ENCODE measurements at regions not wholly inside any gene's neighbourhood (a gene's known extent, or its start where the extent isn't known, plus 50 kb on each side); places are given as distances from the start of the nearest gene placed in this dataset.

GRCh38 chr13:91181892-91182291 lies 165.6 kb upstream of the MIR17HG start:
- DNase-seq = no peak
- TF ChIP-seq GATA1 (IDR thresholded peaks at IDR 0.05; ENCODE audit: low read depth, low read length) = no peak
- TF ChIP-seq POLR2A (IDR thresholded peaks at IDR 0.05; ENCODE audit: low read length) = no peak

GRCh38 chr13:91184244-91184926 lies 163.1 kb upstream of the MIR17HG start:
- DNase-seq = no peak
- TF ChIP-seq POLR2A (IDR thresholded peaks at IDR 0.05; ENCODE audit: low read length) (no peak), GATA1 (IDR thresholded peaks at IDR 0.05; ENCODE audit: low read depth, low read length) (no peak)

GRCh38 chr13:91185294-91185863 lies 162.1 kb upstream of the MIR17HG start:
- peak; percentile 2 to 6 for DNase-seq
- TF ChIP-seq GATA1 (IDR thresholded peaks at IDR 0.05; ENCODE audit: low read depth, low read length) = no peak
- no peak for TF ChIP-seq POLR2A (IDR thresholded peaks at IDR 0.05; ENCODE audit: low read length)

- no peak for TF ChIP-seq POLR2A (IDR thresholded peaks at IDR 0.05; ENCODE audit: low read length)
- no peak for TF ChIP-seq GATA1 (IDR thresholded peaks at IDR 0.05; ENCODE audit: low read depth, low read length)
- no peak for DNase-seq
Measured at GRCh38 chr13:91187522-91187921, 160.0 kb upstream of the MIR17HG start.

- no peak for DNase-seq
- TF ChIP-seq POLR2A (IDR thresholded peaks at IDR 0.05; ENCODE audit: low read length) = no peak
- no peak for TF ChIP-seq GATA1 (IDR thresholded peaks at IDR 0.05; ENCODE audit: low read depth, low read length)
Measured at GRCh38 chr13:91189506-91189905, 158.0 kb upstream of the MIR17HG start.

- DNase-seq = no peak
- no peak for TF ChIP-seq GATA1 (IDR thresholded peaks at IDR 0.05; ENCODE audit: low read depth, low read length)
- no peak for TF ChIP-seq POLR2A (IDR thresholded peaks at IDR 0.05; ENCODE audit: low read length)
Measured at GRCh38 chr13:91193358-91193757, 154.1 kb upstream of the MIR17HG start.

GRCh38 chr13:91195789-91196188 lies 151.7 kb upstream of the MIR17HG start:
- no peak for DNase-seq
- TF ChIP-seq POLR2A (IDR thresholded peaks at IDR 0.05; ENCODE audit: low read length) (no peak), GATA1 (IDR thresholded peaks at IDR 0.05; ENCODE audit: low read depth, low read length) (no peak)

- DNase-seq = no peak
- TF ChIP-seq GATA1 (IDR thresholded peaks at IDR 0.05; ENCODE audit: low read depth, low read length) (no peak), POLR2A (IDR thresholded peaks at IDR 0.05; ENCODE audit: low read length) (no peak)
Measured at GRCh38 chr13:91196958-91197357, 150.5 kb upstream of the MIR17HG start.

- DNase-seq = no peak
- TF ChIP-seq GATA1 (IDR thresholded peaks at IDR 0.05; ENCODE audit: low read depth, low read length) (no peak), POLR2A (IDR thresholded peaks at IDR 0.05; ENCODE audit: low read length) (no peak)
Measured at GRCh38 chr13:91199866-91200265, 147.6 kb upstream of the MIR17HG start.

- no peak for DNase-seq
- TF ChIP-seq GATA1 (IDR thresholded peaks at IDR 0.05; ENCODE audit: low read depth, low read length) (no peak), POLR2A (IDR thresholded peaks at IDR 0.05; ENCODE audit: low read length) (no peak)
Measured at GRCh38 chr13:91200486-91200885, 147.0 kb upstream of the MIR17HG start.

GRCh38 chr13:91203430-91203829 lies 144.1 kb upstream of the MIR17HG start:
- no peak for DNase-seq
- TF ChIP-seq GATA1 (IDR thresholded peaks at IDR 0.05; ENCODE audit: low read depth, low read length) (no peak), POLR2A (IDR thresholded peaks at IDR 0.05; ENCODE audit: low read length) (no peak)

- no peak for DNase-seq
- TF ChIP-seq GATA1 (IDR thresholded peaks at IDR 0.05; ENCODE audit: low read depth, low read length) (no peak), POLR2A (IDR thresholded peaks at IDR 0.05; ENCODE audit: low read length) (no peak)
Measured at GRCh38 chr13:91207261-91207660, 140.2 kb upstream of the MIR17HG start.

- DNase-seq = no peak
- TF ChIP-seq POLR2A (IDR thresholded peaks at IDR 0.05; ENCODE audit: low read length) (no peak), GATA1 (IDR thresholded peaks at IDR 0.05; ENCODE audit: low read depth, low read length) (no peak)
Measured at GRCh38 chr13:91211510-91211909, 136.0 kb upstream of the MIR17HG start.

GRCh38 chr13:91212231-91212630 lies 135.3 kb upstream of the MIR17HG start:
- no peak for DNase-seq
- TF ChIP-seq GATA1 (IDR thresholded peaks at IDR 0.05; ENCODE audit: low read depth, low read length) (no peak), POLR2A (IDR thresholded peaks at IDR 0.05; ENCODE audit: low read length) (no peak)

- no peak for TF ChIP-seq GATA1 (IDR thresholded peaks at IDR 0.05; ENCODE audit: low read depth, low read length)
- no peak for TF ChIP-seq POLR2A (IDR thresholded peaks at IDR 0.05; ENCODE audit: low read length)
- no peak for DNase-seq
Measured at GRCh38 chr13:91214031-91214430, 133.5 kb upstream of the MIR17HG start.

All from erythroblast (primary cell).